Eye (tissue), 1 donor: ENCODE measurements at regions not wholly inside any gene's neighbourhood (a gene's known extent, or its start where the extent isn't known, plus 50 kb on each side); places are given as distances from the start of the nearest gene placed in this dataset.
"Not testable (repeated sequence)": the region's sequence is repeated elsewhere in the genome, so short reads cannot be mapped to it uniquely, and the experiment has no call there.

ENCODE experiments used
- DNase-seq: peaks from one replicate; pipeline ENCODE4 v3.0.0-alpha.2; 2015

DNA sequence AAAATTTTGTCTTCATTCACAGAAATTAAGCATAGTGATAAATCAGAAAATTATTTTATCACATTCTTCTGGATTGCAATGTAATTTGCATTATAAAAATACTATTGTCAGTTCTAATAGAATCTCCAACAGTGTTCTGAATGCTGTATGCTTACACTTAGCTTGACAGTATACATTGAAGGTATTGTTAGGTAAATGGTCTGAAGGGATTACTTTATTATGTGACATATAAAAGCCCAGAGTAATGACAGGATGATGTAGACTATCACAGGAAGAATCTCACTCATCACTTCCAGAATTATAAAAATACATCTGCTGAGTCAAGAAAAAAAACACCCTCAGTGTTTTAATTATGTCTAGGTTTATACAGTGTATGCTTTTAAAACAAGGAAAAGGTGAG, 1532.5 kb upstream of the RAG2 start:
- DNase-seq, result no peak

DNA sequence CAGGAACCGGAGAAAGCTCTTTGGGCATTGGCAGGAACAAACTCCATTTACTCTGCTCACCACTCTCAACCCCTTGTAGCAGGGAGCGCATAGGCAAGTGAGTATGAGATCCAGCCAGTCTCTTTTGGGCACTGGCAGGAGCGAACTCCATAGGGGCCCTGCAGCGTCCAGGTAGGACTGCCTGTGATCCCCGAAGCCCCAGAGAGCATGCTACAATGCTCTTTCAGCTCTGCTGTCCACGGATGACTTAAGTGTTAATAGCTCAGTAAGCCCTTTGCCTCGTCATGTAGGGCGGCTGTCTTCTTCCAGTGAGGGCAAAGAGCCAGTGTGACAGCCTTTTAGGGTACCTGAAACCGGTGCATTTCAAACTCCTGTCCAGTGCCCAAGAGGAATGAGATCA, 1525.6 kb upstream of the RAG2 start:
- no peak for DNase-seq

DNA sequence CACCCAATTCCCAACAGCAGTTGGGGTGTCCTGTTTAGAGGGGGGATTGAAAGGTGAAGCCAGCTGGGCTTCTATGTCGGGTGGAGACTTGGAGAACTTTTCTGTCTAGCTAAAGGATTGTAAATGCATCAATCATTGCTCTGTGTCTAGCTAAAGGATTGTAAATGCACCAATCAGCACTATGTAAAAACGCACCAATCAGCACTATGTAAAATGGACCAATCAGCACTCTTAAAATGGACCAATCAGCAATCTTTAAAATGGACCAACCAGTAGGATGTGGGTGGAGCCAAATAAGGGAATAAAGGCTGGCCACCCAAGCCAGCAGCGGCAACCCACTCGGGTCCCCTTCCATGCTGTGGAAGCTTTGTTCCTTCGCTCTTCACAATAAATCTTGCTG, 1518.6 kb upstream of the RAG2 start:
- not testable (repeated sequence) for DNase-seq

DNA sequence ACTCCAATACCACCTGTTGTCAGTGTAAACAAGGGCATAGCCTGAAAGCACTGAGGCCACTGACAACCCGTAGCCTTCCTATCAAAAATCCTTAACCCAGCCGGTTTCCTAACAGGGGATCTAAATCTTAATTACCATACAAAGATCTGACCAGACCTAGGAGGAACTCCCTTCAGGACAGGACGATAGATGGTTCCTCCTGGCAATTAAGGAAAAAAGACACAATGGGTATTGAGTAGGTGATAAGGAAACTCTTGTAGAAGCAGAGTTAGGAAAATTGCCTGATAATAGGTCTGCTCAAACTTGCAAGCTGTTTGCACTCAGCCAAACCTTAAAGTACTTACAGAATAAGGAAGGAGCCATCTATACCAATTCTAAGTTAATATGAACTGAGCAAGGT, 1517.3 kb upstream of the RAG2 start:
- not testable (repeated sequence) for DNase-seq

DNA sequence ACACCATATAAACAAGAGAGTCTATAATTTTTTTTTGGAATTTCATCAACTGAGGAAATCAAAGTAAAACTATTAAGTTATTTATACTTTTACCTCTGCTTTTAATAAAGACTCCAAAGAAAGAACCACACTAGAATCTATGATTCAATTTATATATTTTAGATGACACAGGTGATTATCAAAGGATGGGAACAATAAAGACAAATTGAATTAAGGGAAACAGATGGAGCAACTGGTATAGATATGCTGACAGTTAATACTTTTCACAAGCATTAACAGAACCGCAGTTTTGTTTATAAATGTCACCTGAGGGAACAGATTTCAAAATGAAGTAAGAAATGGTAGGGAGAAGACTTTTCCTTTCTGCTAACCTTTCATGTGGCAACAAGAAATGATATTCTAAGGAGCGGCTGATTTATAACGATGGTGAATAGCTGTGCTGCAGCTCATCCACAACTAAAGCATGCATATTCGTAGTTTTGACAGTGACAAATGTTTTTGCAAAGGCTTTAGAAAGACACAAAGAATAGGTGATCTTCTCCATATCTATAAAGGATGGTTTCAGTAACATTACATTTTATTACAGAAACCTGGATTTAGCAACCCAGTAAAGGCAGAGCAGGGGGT, 1502.9 kb upstream of the RAG2 start:
- DNase-seq, result no peak

DNA sequence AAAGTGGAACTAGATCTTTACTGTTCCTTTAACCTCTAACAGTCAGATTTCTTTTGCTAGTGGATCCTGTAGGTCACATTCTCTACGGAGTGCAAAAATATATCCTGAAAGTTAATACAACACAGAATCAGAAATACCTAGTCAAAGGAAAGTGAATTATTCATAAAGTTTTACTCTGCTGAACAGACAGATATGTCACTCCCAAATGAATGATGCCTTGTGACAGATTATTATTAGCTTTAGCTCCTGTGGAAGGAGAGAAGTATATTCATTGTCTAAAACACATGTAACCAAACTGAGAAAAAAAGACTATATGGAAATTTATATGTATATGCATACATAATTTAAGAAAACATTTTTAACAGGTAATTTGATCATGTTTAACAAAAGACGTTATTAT, 1497.2 kb upstream of the RAG2 start:
- DNase-seq, result no peak

DNA sequence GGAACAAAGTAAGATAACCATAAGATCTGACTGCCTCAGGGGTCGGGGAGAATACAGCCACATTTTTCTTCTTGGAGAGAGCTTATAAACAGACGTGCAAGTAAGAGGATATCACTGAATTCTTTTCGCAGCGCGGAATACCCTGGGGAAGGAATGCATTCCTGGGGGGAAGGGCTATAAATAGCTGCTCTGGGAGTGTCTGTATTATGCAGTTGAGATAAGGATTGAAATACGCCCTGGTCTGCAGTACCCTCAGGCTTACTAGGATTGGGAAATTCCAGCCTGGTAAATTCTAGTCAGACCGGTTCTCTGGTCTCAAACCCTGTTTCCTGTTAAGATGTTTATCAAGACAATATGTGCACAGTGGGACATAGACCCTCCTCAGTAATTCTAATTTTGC, 1491.7 kb upstream of the RAG2 start:
- DNase-seq, result no peak

DNA sequence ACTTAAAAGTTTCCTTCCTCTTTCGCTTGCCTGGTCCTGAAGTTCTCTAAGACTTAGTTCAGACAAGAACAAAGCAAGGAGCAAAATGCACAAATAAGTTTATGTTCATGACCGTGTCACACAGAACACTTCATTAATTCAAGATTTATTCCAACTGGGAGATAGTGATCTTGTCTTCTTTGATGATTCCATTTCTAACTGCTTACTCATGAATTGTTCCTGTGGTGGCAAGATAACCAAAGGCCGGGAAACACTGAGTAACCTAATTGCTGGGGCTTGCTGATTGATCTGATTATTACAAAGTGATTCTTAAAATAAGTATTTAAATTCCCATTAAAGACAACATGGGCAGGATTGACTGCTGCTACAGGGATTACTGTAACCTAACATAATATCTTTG, 1462.9 kb upstream of the RAG2 start:
- no peak for DNase-seq

DNA sequence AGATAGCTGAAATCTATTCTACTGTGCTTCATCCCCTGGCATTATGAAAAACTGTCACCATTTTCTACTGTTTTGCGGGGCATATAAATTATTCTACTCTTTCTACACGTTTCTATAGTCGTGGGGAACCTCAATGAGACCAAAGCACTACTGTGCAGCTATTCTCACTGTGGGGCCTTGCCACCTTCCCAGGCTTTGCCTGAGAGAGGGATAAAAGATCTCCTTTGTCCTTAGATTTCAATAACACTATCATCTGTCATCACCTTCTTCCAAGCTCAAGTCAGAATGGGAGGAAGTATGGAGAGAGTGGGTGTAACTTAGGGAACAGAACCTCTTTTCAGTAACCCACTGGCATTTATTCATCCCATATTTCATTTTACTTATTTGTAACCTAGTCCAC, 1462.1 kb upstream of the RAG2 start:
- no peak for DNase-seq

DNA sequence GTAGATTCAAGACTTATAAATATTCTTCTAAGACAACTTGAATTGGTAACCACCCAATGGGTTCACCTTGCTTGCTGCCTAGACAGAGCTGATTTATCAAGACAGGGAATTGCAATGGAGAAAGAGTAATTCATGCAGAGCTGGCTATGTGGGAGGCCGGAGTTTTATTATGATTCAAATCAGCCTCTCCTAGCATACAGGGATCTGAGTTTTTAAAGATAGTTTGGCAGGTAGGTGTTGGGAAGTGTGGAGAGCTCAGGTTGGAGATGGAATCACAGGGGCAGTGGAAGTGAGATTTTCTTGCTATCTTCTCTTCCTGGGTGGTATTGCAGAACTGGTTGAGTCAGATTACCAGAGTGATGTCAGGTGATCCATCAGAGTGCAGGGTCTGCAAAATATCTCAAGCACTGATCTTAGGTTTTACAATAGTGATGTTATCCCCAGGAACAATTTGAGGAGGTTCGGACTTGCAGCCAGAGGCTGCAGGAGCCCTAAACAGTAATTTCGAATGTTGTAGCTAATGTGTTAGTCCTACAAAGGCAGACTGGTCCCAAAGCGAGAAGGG, 1448.6 kb upstream of the RAG2 start:
- DNase-seq, result no peak

DNA sequence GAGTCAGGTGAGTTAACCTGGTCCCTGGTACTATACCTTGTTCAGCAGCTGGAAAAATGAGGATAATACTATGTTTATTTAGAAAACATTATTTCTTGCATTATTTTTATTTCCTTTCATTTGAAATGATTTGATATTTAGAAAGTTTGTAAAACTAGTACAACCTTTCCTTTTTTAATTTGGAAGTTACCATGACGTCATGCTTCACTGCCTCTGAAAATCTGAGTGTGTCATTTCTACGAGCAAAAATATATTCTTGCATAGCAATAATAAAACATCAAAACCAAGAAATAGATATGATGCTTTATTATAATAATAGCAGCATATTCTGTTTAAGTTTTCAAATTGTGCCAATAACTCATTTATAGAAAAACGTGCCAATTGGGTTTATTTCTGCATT, 1445.0 kb upstream of the RAG2 start:
- no peak for DNase-seq

DNA sequence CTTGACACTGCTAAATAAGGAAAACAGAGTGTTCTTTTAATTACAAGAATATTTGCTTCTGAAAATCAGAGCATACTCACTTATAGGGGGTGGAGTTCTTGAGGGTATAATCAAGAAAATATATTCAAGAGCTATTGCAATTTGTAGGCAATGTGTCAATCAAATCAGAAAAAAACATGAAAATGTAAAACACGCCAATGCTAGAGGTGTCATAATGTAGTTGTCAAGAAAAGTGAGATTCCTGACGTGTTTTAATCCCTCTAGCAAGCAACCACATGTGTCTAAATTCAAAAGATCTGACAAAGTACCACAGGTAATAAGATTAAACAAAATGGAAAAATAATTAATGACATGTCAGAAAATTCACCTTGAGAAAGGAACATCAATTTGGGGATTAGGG, 1440.7 kb upstream of the RAG2 start:
- DNase-seq, result no peak

DNA sequence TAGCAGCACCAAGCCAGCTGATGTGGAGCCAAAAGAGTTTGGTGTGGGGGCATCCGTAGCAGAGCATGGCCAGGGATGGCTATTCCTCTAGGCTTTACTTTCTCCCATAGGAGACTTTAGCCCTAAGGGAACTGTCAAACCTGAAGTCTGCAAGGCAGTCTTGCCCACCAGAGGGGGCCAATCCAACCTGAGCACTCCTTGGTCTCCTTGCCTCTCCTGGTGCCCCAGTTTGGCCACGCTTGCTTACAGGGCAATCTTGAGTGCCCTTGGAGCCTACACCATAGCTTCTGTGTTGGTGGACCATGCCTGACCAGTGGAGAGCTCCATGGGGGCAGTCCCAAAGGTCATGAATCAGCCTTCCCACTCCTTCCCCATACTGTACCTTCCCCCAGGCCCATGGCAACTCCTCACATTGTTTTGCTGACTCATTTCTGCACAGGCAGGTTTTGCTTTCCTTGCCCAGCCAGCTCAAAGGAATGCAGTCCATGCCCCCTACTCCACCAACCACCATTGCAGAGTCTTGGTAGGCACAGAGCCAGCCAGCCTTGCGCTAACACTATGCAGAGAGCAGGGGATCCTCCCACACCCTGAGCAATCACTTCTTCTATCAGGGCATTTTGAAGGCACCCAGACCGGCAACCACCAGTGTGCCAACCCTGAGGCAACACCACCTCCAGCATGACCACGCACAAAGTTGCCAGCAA, 1421.2 kb upstream of the RAG2 start:
- no peak for DNase-seq

DNA sequence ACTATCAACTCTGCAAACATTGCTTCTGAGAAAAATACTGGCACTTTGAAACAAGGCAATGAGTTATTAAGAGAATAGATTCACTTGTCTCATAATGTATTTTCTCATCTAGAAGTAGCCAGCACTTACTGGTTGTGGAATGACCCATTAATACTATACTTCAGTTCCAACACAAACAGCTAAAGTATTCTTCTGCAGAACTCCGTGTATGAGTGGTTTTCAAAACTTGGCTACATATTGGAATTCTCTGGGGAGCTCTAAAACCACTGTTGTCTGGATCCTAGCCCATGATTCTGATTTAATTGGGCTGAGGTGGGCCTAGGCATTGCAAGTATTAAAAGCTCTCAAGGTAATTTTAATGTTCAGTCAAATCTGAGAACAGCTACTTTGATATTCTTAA, 1416.4 kb upstream of the RAG2 start:
- DNase-seq, result peak; percentile 6

DNA sequence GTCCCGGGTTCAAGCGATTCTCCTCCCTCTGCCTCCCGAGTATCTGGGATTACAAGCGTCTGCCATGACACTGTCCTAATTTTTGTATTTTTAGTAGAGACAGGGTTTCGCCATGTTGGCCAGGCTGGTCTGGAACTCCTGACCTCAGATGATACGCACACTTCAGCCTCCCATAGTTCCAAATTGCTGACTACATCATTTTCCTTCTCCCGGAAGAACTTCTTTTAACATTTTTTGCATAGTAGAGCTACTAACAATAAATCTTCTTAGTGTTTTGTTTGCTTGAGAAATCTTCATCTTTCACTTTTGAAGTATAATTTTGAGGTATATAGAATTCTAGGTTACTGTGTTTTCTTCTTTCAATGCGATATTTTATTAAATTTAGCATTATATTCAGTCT, 1415.1 kb upstream of the RAG2 start:
- no peak for DNase-seq

DNA sequence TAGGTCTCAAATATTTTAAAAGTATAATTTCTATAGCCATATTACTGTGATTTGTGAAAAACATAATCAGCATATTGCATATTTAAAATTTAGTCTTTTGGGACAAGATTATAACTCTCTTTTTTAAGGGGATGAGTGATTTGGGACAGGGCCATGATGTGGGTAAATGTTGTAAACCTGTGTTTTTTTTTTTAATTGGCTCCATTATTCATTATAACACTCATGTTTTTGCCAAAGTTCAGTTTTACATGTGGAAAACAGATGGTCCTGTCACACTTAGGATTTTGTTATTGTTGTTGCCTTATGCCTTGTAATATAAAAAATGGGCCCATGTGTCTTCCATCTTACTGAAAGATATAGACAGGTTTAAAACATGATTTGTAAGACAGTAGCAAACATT, 1413.5 kb upstream of the RAG2 start:
- no peak for DNase-seq

DNA sequence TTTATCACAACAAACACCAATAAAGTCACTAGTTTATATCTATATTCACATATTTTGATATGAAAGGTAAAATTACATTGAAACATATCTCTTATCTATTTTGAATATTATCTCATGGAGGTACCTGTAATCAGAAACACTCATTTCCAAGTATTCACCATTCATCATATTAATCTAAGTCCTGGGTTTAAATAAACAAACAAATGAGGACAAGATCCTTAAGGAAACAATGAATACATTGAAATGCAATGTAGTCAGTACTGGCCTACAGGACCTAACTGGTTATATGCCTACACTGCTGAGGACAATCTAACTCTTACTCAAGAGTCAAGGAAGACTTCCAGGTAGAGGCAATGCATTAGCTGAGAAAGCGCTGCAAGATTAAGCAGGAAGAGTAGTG, 1411.9 kb upstream of the RAG2 start:
- no peak for DNase-seq

DNA sequence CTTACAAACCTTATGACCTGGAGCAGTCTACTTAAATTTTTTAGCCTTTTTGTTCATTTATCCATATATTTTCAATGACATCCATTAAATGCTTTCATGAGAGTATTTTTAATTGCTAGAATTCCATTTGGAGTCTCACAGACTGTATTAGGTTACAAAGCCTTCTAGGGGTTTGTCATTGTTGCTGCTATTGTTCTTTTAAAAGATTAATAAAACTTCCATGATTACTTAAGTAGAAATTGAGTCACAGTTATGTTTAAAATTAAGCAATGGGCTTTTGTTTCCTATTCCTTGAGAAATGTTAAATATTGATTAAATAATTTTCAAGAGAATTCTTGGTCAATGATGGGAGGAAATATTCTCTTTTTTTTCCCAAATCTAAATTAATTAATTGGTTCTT, 1408.4 kb upstream of the RAG2 start:
- DNase-seq, result no peak

DNA sequence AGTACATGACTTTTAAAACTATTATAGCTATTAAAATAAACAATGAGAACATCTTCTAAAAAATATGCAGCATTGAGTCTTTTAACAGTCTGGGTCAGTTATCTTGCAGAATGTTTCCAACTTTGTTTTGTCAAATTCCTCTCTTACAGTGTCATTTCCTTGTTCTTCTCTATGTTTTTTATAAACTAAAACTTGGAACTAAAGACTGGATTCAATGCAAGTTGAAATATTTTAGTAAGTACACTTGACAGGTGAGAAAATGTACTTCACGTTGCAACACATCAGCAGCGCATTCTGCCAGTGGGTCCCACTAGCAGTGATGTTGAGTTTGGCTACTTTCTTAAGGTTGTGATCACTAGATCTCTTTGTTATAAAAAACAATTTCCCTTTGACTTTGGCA, 1407.6 kb upstream of the RAG2 start:
- peak; percentile 11 for DNase-seq

DNA sequence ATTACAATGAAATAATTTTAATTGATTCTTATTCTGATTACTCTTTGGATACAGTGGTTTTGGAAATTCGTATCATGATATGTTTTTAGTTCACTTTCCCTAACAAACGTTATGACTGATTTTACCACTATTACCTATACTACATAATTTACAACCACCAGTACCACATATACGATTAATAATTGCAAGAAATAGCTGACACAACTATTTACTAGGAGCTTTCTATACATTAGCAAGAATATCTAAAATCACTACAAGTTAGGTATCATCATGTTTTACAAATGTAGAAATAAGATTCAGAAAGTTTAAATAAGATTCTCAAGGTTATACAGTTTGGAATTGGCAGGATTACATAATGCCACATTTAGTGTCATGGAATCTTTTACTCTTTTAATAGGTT, 1401.1 kb upstream of the RAG2 start:
- no peak for DNase-seq

DNA sequence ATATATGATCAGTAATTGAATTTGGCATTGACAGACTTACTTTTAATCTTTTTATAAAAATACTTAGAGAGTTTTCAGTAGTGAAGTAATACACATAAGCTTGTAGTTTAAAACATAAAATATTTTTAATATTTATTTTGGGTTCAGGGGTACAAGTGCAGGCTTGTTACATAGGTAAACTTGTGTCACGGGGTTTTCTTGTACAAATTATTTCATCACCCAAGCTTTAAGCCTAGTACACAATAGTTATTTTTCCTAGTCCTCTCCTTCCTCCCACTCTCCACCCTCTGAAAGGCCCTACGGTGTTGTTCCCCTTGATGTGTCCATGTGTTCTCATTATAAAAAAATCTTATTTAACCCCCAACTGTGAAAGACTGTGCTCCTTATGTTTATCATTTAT, 1397.8 kb upstream of the RAG2 start:
- DNase-seq, result no peak

DNA sequence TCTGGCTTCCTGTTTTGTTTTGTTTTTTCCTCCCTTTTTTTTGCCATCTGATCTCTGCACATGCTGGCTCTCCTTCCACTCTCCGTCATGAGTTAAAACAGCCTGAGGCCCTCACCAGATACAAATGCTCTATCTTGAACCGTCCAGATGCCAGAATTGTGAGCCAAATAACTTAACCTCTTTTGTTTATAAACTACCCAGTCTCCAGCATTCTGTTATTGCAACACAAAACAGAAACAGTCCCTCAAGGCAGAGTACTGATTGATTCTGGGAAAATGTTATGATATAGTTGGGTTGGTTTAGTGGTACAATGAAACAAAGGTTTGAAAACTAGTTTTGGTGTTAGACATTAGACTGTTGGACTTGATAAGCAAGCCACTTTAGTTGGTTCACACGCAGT, 1390.0 kb upstream of the RAG2 start:
- DNase-seq, result peak; percentile 56

DNA sequence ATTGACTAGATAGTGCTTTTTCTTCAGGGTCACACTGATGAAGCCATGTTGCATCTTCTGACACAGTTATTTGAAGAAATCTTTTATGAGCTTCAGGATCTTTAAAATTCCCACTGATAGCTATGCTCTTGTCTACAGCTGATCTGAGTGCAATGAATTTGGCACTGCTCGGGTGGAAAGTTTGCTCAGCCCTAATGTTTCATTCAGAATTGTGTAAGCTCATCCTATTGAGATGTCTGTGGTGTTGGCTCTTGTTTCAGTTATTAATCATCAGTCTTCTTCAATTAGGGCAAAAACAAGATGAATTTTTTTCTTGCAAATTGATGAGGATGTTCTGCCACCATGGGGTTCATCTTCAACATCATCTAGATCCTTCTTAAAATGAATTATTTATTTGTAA, 1387.0 kb upstream of the RAG2 start:
- no peak for DNase-seq

DNA sequence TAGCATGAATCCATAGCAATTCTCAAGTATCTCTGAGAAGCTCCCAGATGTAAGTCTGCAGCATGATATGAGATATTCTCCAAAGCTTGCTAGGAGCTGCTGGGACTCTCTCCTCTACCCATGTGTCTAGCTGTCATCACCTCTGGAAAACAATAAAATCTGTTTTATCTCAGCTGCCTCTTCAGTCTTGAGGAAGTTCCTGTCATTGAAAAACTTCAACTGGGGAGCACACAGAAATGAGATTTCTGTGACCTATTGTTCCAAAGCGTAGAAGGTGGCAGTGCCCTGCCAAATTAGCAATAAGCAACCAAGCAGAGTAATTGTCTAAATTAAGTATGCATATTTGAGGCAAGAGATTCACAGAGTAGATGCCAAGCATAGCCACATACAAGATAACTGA, 1380.6 kb upstream of the RAG2 start:
- DNase-seq, result peak; percentile 18

DNA sequence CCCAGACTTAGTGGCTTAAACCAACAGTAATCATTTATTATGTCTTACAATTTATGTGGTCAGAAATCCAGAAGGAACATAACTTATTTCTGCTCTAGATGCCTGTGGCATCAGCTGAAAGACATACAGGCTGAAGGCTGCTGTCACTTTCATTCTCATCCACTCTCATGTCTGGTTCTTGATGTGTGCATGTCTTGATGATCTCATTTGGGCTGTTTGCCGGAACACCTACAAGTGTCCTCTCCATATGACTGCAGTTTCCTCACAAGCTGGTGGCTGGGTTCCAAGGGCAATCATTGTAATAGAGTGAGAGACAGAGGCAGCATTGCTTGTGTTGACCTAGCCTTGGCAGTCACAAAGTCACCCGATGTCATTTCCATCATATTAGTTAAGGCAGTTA, 1375.9 kb upstream of the RAG2 start:
- DNase-seq, result peak; percentile 56
